Chondrocyte (in vitro differentiated cells): ENCODE measurements at regions not wholly inside any gene's neighbourhood (a gene's known extent, or its start where the extent isn't known, plus 50 kb on each side); places are given as distances from the start of the nearest gene placed in this dataset.
"Not testable (repeated sequence)": the region's sequence is repeated elsewhere in the genome, so short reads cannot be mapped to it uniquely, and the experiment has no call there.

Source experiments
- DNase-seq: peaks from one replicate; pipeline ENCODE4 v3.0.0; 2021; ENCODE audit warnings: mixed read lengths, low spot score
- H3K27ac Mint-ChIP-seq: one replicate; pipeline ENCODE4 v1.8.0; 2021; ENCODE audit warnings: mild to moderate bottlenecking, moderate library complexity, mixed read lengths; ENCODE audit not compliant: unreplicated experiment
- H3K27me3 Mint-ChIP-seq: 2 replicates; pipeline ENCODE4 v1.8.0; 2021; ENCODE audit warnings: low read depth, mixed read lengths
- H3K36me3 Mint-ChIP-seq: 2 replicates; pipeline ENCODE4 v1.8.0; 2021; ENCODE audit warnings: low read depth, mixed read lengths
- H3K4me1 Mint-ChIP-seq: 2 replicates; pipeline ENCODE4 v1.8.0; 2021; ENCODE audit warnings: low read depth, mild to moderate bottlenecking, mixed read lengths
- H3K4me3 Mint-ChIP-seq: one replicate; pipeline ENCODE4 v1.8.0; 2021; ENCODE audit warnings: mild to moderate bottlenecking, moderate library complexity, mixed read lengths; ENCODE audit not compliant: unreplicated experiment
- H3K9me3 Mint-ChIP-seq: 2 replicates; pipeline ENCODE4 v1.8.0; 2021; ENCODE audit warnings: low read depth, mixed read lengths
- TF ChIP-seq, protein P1 (sequence below): fragments of 200-600 bp; sonication (generic); IDR thresholded peaks from 2 replicates; pipeline ENCODE4 v1.5.0; 2021; ENCODE audit warnings: antibody characterized with exemption, mild to moderate bottlenecking, moderate library complexity

- no peak for DNase-seq
- TF ChIP-seq, protein P1, sequence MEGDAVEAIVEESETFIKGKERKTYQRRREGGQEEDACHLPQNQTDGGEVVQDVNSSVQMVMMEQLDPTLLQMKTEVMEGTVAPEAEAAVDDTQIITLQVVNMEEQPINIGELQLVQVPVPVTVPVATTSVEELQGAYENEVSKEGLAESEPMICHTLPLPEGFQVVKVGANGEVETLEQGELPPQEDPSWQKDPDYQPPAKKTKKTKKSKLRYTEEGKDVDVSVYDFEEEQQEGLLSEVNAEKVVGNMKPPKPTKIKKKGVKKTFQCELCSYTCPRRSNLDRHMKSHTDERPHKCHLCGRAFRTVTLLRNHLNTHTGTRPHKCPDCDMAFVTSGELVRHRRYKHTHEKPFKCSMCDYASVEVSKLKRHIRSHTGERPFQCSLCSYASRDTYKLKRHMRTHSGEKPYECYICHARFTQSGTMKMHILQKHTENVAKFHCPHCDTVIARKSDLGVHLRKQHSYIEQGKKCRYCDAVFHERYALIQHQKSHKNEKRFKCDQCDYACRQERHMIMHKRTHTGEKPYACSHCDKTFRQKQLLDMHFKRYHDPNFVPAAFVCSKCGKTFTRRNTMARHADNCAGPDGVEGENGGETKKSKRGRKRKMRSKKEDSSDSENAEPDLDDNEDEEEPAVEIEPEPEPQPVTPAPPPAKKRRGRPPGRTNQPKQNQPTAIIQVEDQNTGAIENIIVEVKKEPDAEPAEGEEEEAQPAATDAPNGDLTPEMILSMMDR: no peak
- H3K36me3 Mint-ChIP-seq: no peaks in the 10 kb centered on the region
- peak overlapping the region; percentile 18 for H3K4me3 Mint-ChIP-seq
- H3K4me1 Mint-ChIP-seq: peaks cover 22% of the 10 kb centered on the region
- H3K27me3 Mint-ChIP-seq: peaks cover 7% of the 10 kb centered on the region
- no peak overlapping the region for H3K27ac Mint-ChIP-seq
- no peaks in the 10 kb centered on the region for H3K9me3 Mint-ChIP-seq
Measured at GRCh38 chr12:67070604-67071003, 198.6 kb upstream of the CAND1 start.

GRCh38 chr12:67072281-67072680, 196.9 kb upstream of the CAND1 start:
- H3K4me3 Mint-ChIP-seq, H3K36me3 Mint-ChIP-seq, DNase-seq, H3K9me3 Mint-ChIP-seq, H3K27ac Mint-ChIP-seq: not testable (repeated sequence)
- Mint-ChIP-seq H3K4me1 (peaks cover 22% of the 10 kb centered on the region), H3K27me3 (peaks cover 12% of the 10 kb centered on the region)

DNA sequence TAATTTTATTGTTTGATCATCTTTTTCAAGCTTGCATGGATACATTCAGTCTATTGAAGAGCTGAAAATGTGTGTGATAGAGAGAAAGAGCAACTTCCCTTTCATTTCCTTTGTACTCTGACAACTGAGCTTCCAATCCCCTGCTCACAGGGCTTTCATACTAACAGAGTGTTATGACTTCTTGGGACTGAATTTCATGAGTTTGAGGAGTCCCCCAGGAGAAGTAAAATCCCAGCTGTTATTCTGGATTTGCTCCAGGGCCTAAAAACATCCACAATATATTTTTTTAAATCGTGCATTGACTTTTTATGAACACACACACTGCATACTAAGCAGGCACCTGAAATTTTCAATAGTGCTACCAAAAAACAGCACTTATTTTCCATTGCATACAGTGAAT, 195.8 kb upstream of the CAND1 start:
- Mint-ChIP-seq H3K27ac (no peak overlapping the region), H3K27me3 (peaks cover 12% of the 10 kb centered on the region)
- TF ChIP-seq, protein P1: no peak

DNA sequence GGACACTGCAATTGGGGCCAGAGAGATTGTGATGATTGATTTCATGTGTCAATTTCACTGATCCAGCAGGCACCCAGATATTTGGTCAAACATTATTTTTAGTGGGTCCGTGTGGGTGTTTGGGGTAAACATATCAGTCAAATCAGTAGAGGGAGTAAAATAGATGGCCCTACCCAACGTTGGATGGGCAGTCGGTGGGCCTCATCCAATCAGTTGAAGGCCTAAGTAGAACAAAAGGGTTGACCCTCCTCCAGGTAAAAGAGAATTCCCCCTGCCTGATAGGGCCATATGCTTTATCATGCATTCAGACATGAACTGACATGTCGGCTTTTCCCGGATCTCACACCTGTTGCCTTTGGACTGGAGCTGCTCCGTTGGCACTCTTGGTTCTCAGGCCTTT, 195.1 kb upstream of the CAND1 start:
- TF ChIP-seq, protein P1: no peak
- H3K4me1 Mint-ChIP-seq: peaks cover 12% of the 10 kb centered on the region
- no peaks in the 10 kb centered on the region for H3K36me3 Mint-ChIP-seq
- no peaks in the 10 kb centered on the region for H3K9me3 Mint-ChIP-seq
- no peak for DNase-seq
- H3K27ac Mint-ChIP-seq: no peak overlapping the region
- H3K27me3 Mint-ChIP-seq: peaks cover 14% of the 10 kb centered on the region
- no peak overlapping the region for H3K4me3 Mint-ChIP-seq

More for the DNA sequence above, 195.8 kb upstream of the CAND1 start:
- H3K4me1 Mint-ChIP-seq: peaks cover 16% of the 10 kb centered on the region
- H3K4me3 Mint-ChIP-seq: no peak overlapping the region
- H3K36me3 Mint-ChIP-seq: no peaks in the 10 kb centered on the region
- DNase-seq: no peak
- no peaks in the 10 kb centered on the region for H3K9me3 Mint-ChIP-seq

DNA sequence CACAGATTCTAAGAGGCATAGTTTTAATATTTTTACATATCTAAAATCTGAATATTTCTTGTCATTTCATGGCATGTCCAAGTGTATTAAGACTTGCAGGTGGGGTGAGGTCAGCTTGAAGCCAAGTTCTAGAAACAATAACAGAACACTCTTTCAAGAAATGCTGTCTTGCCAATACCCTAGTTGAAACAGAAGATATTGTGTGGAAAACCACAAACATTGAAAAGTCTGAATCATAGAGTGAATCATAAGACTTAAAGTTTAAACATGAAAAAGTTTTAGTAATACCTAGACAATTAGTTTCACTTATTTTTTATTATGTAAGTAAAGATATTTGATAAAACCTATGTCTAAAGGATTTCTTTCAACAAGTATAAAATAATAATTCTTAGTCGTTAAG, 191.5 kb upstream of the CAND1 start:
- Mint-ChIP-seq H3K27ac (no peak overlapping the region), H3K4me1 (peaks cover 3% of the 10 kb centered on the region), H3K4me3 (no peak overlapping the region), H3K36me3 (no peaks in the 10 kb centered on the region), H3K27me3 (peaks cover 38% of the 10 kb centered on the region), H3K9me3 (no peaks in the 10 kb centered on the region)
- no peak for DNase-seq
- TF ChIP-seq, protein P1: no peak

DNA sequence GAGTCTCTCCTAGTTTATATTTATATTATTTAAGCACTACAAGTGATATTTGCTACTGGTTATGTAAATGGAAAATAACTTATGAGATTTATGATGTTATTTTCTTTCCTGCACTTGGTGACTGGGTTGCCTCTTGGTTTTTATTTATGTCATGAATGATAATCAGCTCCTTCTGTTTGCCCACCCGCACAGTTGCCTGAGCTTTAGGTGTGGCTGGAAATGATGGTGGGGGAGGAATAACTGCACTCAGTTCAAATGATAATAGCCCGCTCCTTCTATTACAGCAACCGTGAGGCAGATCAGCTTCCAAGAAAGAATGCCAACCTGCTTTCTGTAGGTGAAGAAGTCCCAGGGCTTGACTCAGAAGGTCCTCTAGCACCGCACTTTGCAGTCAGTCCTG, 190.2 kb upstream of the CAND1 start:
- H3K4me3 Mint-ChIP-seq: no peak overlapping the region
- no peak overlapping the region for H3K27ac Mint-ChIP-seq
- TF ChIP-seq, protein P1: no peak
- H3K4me1 Mint-ChIP-seq: peaks cover 3% of the 10 kb centered on the region
- no peaks in the 10 kb centered on the region for H3K9me3 Mint-ChIP-seq
- no peaks in the 10 kb centered on the region for H3K36me3 Mint-ChIP-seq
- peaks cover 44% of the 10 kb centered on the region for H3K27me3 Mint-ChIP-seq
- no peak for DNase-seq
